ENCODE measurements at regions not wholly inside any gene's neighbourhood (a gene's known extent, or its start where the extent isn't known, plus 50 kb on each side); places are given as distances from the start of the nearest gene placed in this dataset.

DNA sequence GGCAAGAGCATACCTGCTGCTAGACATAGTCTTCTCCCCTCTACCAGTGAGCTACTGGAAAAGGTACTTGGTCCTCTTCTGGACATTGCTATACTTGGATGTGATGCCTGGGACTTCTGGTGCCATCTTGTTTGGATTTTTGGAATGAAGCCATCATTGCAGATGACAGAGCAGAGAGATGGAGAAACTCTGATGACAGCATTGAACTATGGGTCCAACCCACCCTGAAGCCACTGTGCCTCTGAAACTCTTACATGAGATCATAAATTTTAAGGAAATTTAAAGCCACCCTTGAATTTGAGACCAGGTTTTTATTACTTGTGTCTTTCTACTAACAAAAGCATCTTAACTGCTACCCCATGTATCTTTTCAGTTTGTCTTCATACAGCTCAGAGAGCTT is 151.1 kb upstream of the SMIM23 start:
- Histone ChIP-seq H3K27me3 (ENCODE audit: insufficient read depth, low read length) (no peaks in the 10 kb centered on the region), H2AFZ (ENCODE audit: low read length) (no peak overlapping the region), H3K4me1 (ENCODE audit: insufficient read depth, low read length, severe bottlenecking) (no peaks in the 10 kb centered on the region), H3F3A (ENCODE audit: insufficient read depth, low read length) (no peaks in the 10 kb centered on the region), H3K27ac (ENCODE audit: low read depth, low read length, poor library complexity, severe bottlenecking) (no peak overlapping the region), H3K9me2 (ENCODE audit: low read depth, low read length) (no peaks in the 10 kb centered on the region), H3K79me2 (ENCODE audit: insufficient read depth, low read length) (no peaks in the 10 kb centered on the region), H3K36me3 (ENCODE audit: insufficient read depth, low read length) (no peaks in the 10 kb centered on the region), H3K4me3 (ENCODE audit: low read depth, low read length, poor library complexity, severe bottlenecking) (no peak overlapping the region), H3K9ac (ENCODE audit: low read length) (no peak overlapping the region), H3K4me2 (ENCODE audit: low read length) (no peak overlapping the region), H3K9me3 (ENCODE audit: low read length) (no peaks in the 10 kb centered on the region), H4K20me1 (ENCODE audit: insufficient read depth, low read length) (no peaks in the 10 kb centered on the region)
- TF ChIP-seq, protein P1, sequence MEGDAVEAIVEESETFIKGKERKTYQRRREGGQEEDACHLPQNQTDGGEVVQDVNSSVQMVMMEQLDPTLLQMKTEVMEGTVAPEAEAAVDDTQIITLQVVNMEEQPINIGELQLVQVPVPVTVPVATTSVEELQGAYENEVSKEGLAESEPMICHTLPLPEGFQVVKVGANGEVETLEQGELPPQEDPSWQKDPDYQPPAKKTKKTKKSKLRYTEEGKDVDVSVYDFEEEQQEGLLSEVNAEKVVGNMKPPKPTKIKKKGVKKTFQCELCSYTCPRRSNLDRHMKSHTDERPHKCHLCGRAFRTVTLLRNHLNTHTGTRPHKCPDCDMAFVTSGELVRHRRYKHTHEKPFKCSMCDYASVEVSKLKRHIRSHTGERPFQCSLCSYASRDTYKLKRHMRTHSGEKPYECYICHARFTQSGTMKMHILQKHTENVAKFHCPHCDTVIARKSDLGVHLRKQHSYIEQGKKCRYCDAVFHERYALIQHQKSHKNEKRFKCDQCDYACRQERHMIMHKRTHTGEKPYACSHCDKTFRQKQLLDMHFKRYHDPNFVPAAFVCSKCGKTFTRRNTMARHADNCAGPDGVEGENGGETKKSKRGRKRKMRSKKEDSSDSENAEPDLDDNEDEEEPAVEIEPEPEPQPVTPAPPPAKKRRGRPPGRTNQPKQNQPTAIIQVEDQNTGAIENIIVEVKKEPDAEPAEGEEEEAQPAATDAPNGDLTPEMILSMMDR (IDR thresholded peaks at IDR 0.05; ENCODE audit: low read length), result no peak
- no peak for TF ChIP-seq EZH2 (IDR thresholded peaks at IDR 0.05; ENCODE audit: borderline replicate concordance, low read length)

DNA sequence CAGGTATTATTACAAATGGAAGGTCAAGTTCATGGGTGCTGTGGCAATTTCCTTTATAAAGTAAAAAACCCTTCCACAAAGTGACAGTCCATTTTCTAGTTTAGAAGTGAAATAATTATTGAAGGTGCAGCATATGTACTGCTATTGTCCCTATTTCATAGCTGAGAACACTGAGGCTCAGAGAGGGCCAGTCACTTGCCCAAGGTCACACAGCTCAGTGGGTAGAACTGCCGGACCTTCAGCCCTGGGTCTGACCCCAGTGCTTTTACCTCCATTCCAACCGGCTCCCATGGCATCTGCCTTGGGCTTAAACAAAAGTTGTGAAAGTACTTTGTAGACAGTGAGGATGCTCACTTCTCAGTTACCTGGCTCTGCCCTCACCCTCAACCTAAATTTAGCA is 150.6 kb upstream of the SMIM23 start:
- no peak overlapping the region for H3K4me3 ChIP-seq (ENCODE audit: low read depth, low read length, poor library complexity, severe bottlenecking)

DNA sequence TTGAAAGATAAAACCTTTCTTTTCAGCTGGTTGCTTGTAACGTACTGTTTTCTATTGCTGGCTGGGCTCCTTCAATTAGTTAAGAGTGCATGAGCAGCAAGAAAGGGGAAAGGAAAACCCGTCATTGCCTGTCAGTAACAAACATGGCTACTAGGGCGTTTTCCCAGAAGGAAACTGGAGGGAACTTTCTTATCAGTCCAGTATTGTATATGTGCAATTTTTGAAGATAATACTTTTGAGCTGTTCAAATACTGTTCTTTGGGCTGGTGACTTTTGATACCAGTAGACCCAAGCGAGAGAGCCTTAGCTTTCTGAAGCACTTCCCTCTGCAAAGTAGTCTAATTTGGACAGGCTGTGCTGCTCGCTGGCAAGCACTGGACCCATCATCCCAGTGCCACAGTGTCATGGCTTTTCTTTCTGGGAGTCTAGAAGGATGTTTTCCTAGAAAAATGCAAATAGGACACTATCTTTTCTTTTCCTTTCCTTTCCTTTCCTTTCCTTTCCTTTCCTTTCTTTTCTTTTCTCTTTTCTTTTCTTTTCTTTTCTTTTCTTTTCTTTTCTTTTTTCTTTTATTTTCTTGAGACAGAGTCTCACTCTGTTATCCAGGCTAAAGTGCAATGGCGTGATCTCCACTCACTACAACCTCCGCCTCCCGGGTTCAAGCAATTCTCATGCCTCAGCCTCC is 149.9 kb upstream of the SMIM23 start:
- H4K20me1 ChIP-seq (ENCODE audit: insufficient read depth, low read length), result no peaks in the 10 kb centered on the region
- H3K27me3 ChIP-seq (ENCODE audit: insufficient read depth, low read length), result no peaks in the 10 kb centered on the region
- H2AFZ ChIP-seq (ENCODE audit: low read length), result no peak overlapping the region
- no peak overlapping the region for H3K9ac ChIP-seq (ENCODE audit: low read length)
- no peaks in the 10 kb centered on the region for H3K36me3 ChIP-seq (ENCODE audit: insufficient read depth, low read length)
- no peaks in the 10 kb centered on the region for H3F3A ChIP-seq (ENCODE audit: insufficient read depth, low read length)
- H3K4me1 ChIP-seq (ENCODE audit: insufficient read depth, low read length, severe bottlenecking), result no peaks in the 10 kb centered on the region
- no peaks in the 10 kb centered on the region for H3K9me2 ChIP-seq (ENCODE audit: low read depth, low read length)
- H3K4me2 ChIP-seq (ENCODE audit: low read length), result no peak overlapping the region
- TF ChIP-seq, protein P1 (IDR thresholded peaks at IDR 0.05; ENCODE audit: low read length), result no peak
- no peak for TF ChIP-seq EZH2 (IDR thresholded peaks at IDR 0.05; ENCODE audit: borderline replicate concordance, low read length)
- no peaks in the 10 kb centered on the region for H3K79me2 ChIP-seq (ENCODE audit: insufficient read depth, low read length)
- no peak overlapping the region for H3K4me3 ChIP-seq (ENCODE audit: low read depth, low read length, poor library complexity, severe bottlenecking)
- H3K9me3 ChIP-seq (ENCODE audit: low read length), result no peaks in the 10 kb centered on the region
- H3K27ac ChIP-seq (ENCODE audit: low read depth, low read length, poor library complexity, severe bottlenecking), result no peak overlapping the region

More for the DNA sequence above, 150.6 kb upstream of the SMIM23 start:
- Histone ChIP-seq H3K27ac (ENCODE audit: low read depth, low read length, poor library complexity, severe bottlenecking) (no peak overlapping the region), H3K27me3 (ENCODE audit: insufficient read depth, low read length) (no peaks in the 10 kb centered on the region), H3K4me1 (ENCODE audit: insufficient read depth, low read length, severe bottlenecking) (no peaks in the 10 kb centered on the region), H4K20me1 (ENCODE audit: insufficient read depth, low read length) (no peaks in the 10 kb centered on the region), H3K79me2 (ENCODE audit: insufficient read depth, low read length) (no peaks in the 10 kb centered on the region), H3K4me2 (ENCODE audit: low read length) (no peak overlapping the region), H2AFZ (ENCODE audit: low read length) (no peak overlapping the region), H3K9me2 (ENCODE audit: low read depth, low read length) (no peaks in the 10 kb centered on the region), H3K9ac (ENCODE audit: low read length) (no peak overlapping the region), H3F3A (ENCODE audit: insufficient read depth, low read length) (no peaks in the 10 kb centered on the region), H3K9me3 (ENCODE audit: low read length) (no peaks in the 10 kb centered on the region), H3K36me3 (ENCODE audit: insufficient read depth, low read length) (no peaks in the 10 kb centered on the region)
- no peak for TF ChIP-seq EZH2 (IDR thresholded peaks at IDR 0.05; ENCODE audit: borderline replicate concordance, low read length)
- TF ChIP-seq, protein P1 (IDR thresholded peaks at IDR 0.05; ENCODE audit: low read length), result no peak
